Esophagus squamous epithelium (tissue), 5 donors: ENCODE measurements at regions not wholly inside any gene's neighbourhood (a gene's known extent, or its start where the extent isn't known, plus 50 kb on each side); places are given as distances from the start of the nearest gene placed in this dataset.

Source experiments
- DNase-seq: peaks from one replicate; lab custom pipeline; 2025; lab: John Stamatoyannopoulos, UW
- H3K27ac ChIP-seq, 4 donors: fragments of 200-600 bp; sonication (generic); one replicate each; pipeline ENCODE4 v1.5.1; 2016 to 2019; ENCODE audit warnings: mild to moderate bottlenecking in 1 of 4
- H3K27me3 ChIP-seq, 4 donors: fragments of 200-600 bp; sonication (generic); 1 replicate in 3 of 4; 2 replicates in 1 of 4; pipeline versions ENCODE4 v1.5.1 to v1.6.0; 2017 to 2021; ENCODE audit warnings: antibody characterized with exemption in 1 of 4
- H3K36me3 ChIP-seq, 3 donors: fragments of 200-600 bp; sonication (generic); one replicate each; pipeline ENCODE4 v1.5.1; 2016 to 2019
- H3K4me1 ChIP-seq, 3 donors: fragments of 200-600 bp; sonication (generic); one replicate each; pipeline ENCODE4 v1.5.1; 2017 to 2019
- H3K4me3 ChIP-seq, 4 donors: fragments of 200-600 bp; sonication (generic); 1 replicate in 3 of 4; 2 replicates in 1 of 4; pipeline ENCODE4 v1.5.1; 2016 to 2019; ENCODE audit warnings: mild to moderate bottlenecking in 2 of 4, moderate library complexity in 1 of 4
- H3K9me3 ChIP-seq, 3 donors: fragments of 200-600 bp; sonication (generic); one replicate each; pipeline ENCODE4 v1.5.1; 2016 to 2019
- POLR2A ChIP-seq, 4 donors: fragments of 450-650 bp; IDR thresholded peaks; one replicate each; pipeline ENCODE4 v1.6.1; 2017; ENCODE audit warnings: antibody characterized with exemption in 4 of 4, mild to moderate bottlenecking in 4 of 4, moderate library complexity in 3 of 4
- WGBS, 2 donors: methylation state at CpG; one replicate each; pipeline ENCODE4 v1.1.5; 2018; 5-methylcytosine and 5-hydroxymethylcytosine counted together
- intact Hi-C: fragments of 100-400 bp; cut with DNase I; formaldehyde crosslinking; loops from one replicate; pipeline ENCODE4 v1.15.0; 2022
- TF ChIP-seq, protein P1 (sequence below), 6 experiments: fragments of 450-650 bp in 4 of 6; fragments of 200-600 bp in 2 of 6; sonication (generic) in 2 of 6; IDR thresholded peaks; one replicate each; pipeline ENCODE4 v1.5.1; 2016 to 2019; ENCODE audit warnings: antibody characterized with exemption in 6 of 6, mild to moderate bottlenecking in 4 of 6, moderate library complexity in 4 of 6
- donor health status: DM: yes; HTN: yes; CAD: no.

DNA sequence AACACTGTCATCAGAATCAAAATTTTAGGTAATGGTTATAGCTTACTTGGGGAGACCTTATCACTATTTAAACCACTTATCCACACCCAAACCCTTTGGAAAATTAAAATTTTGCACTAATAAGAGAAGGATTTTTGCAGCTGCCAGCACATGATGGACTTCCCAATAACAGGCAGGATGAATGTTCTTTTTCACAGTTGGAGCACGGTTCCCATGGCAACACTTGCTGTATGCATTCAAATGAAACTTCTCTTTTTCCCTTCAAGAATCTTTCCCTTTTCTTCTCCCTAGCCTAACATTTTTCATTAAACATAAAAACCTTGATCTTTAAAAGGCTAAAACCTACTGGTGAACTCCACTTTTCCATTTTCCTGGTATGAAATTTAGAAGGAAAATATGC lies 768.2 kb downstream of the KCTD8 start:
- intact Hi-C loops: no loop called here
- Histone ChIP-seq H3K36me3 (no peaks in the 10 kb centered on the region), H3K4me3 (no peak overlapping the region), H3K27me3 (no peaks in the 10 kb centered on the region), H3K4me1 (no peaks in the 10 kb centered on the region), H3K9me3 (no peaks in the 10 kb centered on the region), H3K27ac (no peak overlapping the region)
- 67 to 75% methylated on average over 1 of the region's 1 CpG for WGBS, 2 donors
- TF ChIP-seq POLR2A (IDR thresholded peaks at IDR 0.05): no peak
- TF ChIP-seq, protein P1, sequence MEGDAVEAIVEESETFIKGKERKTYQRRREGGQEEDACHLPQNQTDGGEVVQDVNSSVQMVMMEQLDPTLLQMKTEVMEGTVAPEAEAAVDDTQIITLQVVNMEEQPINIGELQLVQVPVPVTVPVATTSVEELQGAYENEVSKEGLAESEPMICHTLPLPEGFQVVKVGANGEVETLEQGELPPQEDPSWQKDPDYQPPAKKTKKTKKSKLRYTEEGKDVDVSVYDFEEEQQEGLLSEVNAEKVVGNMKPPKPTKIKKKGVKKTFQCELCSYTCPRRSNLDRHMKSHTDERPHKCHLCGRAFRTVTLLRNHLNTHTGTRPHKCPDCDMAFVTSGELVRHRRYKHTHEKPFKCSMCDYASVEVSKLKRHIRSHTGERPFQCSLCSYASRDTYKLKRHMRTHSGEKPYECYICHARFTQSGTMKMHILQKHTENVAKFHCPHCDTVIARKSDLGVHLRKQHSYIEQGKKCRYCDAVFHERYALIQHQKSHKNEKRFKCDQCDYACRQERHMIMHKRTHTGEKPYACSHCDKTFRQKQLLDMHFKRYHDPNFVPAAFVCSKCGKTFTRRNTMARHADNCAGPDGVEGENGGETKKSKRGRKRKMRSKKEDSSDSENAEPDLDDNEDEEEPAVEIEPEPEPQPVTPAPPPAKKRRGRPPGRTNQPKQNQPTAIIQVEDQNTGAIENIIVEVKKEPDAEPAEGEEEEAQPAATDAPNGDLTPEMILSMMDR (IDR thresholded peaks at IDR 0.05): no peak
- DNase-seq: no peak

DNA sequence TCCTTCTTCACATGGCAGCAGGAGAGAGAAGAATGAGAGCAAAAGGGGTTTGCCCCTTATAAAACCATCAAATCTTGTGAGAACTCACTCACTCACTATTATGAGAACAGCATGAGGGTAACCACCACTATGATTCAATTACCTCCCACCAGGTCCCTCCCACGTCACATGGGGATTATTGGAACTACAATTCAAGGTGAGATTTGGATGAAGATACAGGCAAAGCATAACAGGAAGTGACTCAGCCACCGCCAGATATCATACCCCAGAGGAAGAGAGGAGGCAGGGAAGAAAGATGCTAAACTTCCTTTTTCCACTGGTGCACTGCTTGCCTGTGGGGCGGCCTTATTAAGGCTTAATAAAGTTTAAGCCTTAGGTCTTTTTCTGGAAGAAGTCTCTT lies 766.1 kb downstream of the KCTD8 start:
- Histone ChIP-seq H3K27ac (no peak overlapping the region), H3K9me3 (no peaks in the 10 kb centered on the region), H3K4me1 (no peaks in the 10 kb centered on the region), H3K4me3 (no peak overlapping the region), H3K36me3 (no peaks in the 10 kb centered on the region), H3K27me3 (no peaks in the 10 kb centered on the region)
- WGBS, 2 donors: 45 to 56% methylated on average over 3 of the region's 3 CpGs
- TF ChIP-seq, protein P1 (IDR thresholded peaks at IDR 0.05): no peak
- no peak for TF ChIP-seq POLR2A (IDR thresholded peaks at IDR 0.05)
- DNase-seq: no peak
- intact Hi-C loops: no loop called here

DNA sequence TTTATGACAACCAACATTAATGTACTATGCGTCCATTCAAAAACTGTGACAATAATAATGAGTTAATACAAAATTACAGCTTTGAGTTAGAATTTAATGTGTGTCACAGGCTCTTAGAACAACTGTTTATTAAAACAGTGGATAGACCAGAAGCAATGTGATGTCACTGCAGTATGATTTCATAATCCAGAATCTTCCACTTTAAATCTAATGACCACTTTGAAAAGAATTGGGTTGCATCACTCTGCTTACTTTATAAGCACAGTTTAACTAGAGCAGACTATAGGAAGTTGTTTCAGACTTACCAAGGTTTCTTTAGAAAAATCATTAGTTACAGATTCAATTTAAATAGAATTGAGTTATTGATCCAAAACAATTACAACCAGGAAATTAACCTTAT lies 758.5 kb downstream of the KCTD8 start:
- Histone ChIP-seq H3K27me3 (no peaks in the 10 kb centered on the region), H3K4me3 (no peak overlapping the region), H3K27ac (no peak overlapping the region), H3K4me1 (no peaks in the 10 kb centered on the region), H3K36me3 (no peaks in the 10 kb centered on the region), H3K9me3 (no peaks in the 10 kb centered on the region)
- 83 to 100% methylated on average over 1 of the region's 1 CpG for WGBS, 2 donors
- DNase-seq: no peak
- intact Hi-C loops: no loop called here
- TF ChIP-seq, protein P1 (IDR thresholded peaks at IDR 0.05): no peak
- no peak for TF ChIP-seq POLR2A (IDR thresholded peaks at IDR 0.05)

DNA sequence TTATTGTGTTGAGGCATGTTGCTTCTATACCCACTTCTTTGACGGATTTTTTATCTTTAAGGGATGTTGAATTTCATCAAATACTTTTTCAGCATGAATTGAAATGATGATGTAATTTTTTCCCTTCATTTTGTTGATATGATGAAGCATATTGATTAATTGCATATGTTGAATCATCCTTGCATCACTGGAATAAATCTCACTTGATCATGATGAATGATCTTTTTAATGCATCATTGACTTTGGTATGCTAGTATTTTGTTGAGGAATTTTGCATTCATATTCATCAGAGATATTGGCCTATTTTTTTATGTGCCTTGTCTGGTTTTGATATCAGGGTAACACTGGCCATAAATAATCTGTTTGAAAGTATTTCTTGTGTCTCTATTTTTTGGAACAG lies 754.7 kb downstream of the KCTD8 start:
- no peak overlapping the region for H3K27ac ChIP-seq
- H3K9me3 ChIP-seq: peaks cover 0 to 5% (median 0%) of the 10 kb centered on the region in 3 donors
- 17 to 25% methylated on average over 1 of the region's 1 CpG for WGBS, 2 donors
- H3K4me3 ChIP-seq: no peak overlapping the region
- DNase-seq: no peak
- no peaks in the 10 kb centered on the region for H3K27me3 ChIP-seq
- no peaks in the 10 kb centered on the region for H3K36me3 ChIP-seq
- intact Hi-C loops: no loop called here
- TF ChIP-seq POLR2A (IDR thresholded peaks at IDR 0.05): no peak
- TF ChIP-seq, protein P1 (IDR thresholded peaks at IDR 0.05): no peak
- no peaks in the 10 kb centered on the region for H3K4me1 ChIP-seq

DNA sequence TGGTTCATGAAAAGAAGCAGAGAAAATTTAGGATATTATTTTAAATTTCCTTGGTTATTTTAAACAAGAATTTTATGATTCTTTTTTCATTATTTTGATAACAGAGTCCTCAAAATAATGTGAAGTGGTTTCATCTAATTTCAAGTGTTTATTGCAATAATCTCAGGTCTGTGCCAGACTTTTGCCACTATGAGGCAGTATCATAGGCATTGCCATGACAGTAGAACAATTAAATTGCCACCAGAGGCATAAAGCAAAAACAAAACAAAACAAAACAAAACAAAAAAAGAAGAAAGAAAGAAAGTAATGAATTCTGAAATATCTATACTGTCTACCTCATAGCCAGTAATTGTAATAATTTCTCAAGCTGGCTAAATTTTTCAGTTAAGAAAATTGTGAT lies 739.2 kb downstream of the KCTD8 start:
- Histone ChIP-seq H3K4me1 (no peaks in the 10 kb centered on the region), H3K4me3 (no peak overlapping the region), H3K27ac (no peak overlapping the region), H3K27me3 (no peaks in the 10 kb centered on the region), H3K36me3 (no peaks in the 10 kb centered on the region), H3K9me3 (no peaks in the 10 kb centered on the region)
- intact Hi-C loops: no loop called here
- no peak for DNase-seq
- TF ChIP-seq POLR2A (IDR thresholded peaks at IDR 0.05): no peak
- TF ChIP-seq, protein P1 (IDR thresholded peaks at IDR 0.05): no peak
